Mammary epithelial cell (primary cell): ENCODE measurements at regions not wholly inside any gene's neighbourhood (a gene's known extent, or its start where the extent isn't known, plus 50 kb on each side); places are given as distances from the start of the nearest gene placed in this dataset.

Experiments
- EZH2 ChIP-seq: IDR thresholded peaks from 2 replicates; pipeline ENCODE4 v1.6.1; 2012; ENCODE audit warnings: low read length, inconsistent platforms, borderline replicate concordance
- TF ChIP-seq, protein P1 (sequence below), 2 donors: IDR thresholded peaks in 1 of 2; conservative IDR thresholded peaks in 1 of 2; 2 replicates each; pipeline ENCODE4 v1.5.1; 2011 to 2012; ENCODE audit warnings: inconsistent platforms in 2 of 2, low read length in 2 of 2, mild to moderate bottlenecking in 2 of 2, control low read depth in 1 of 2, low read depth in 1 of 2; ENCODE audit not compliant: insufficient read depth in 1 of 2; ENCODE audit errors: extremely low read depth in 1 of 2

DNA sequence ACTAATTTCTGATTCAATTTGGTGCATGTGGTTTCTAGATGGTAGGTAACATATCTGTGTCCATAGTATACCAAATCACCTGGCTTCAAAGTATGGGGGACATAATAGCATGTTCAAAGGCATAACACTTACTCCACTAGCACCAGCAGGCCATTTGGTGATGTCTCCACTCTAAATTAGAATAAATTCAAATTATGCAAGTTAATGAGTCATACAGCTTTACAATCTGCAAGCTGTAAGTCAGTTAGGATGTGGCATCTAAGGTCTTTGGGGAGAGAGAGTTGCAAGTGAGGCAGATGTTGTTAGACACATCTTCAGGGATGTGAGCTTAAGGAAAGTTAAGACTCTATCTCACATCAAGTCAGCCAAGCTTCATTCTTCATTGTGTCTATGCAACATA is 506.4 kb upstream of the GRM3 start:
- TF ChIP-seq, protein P1, sequence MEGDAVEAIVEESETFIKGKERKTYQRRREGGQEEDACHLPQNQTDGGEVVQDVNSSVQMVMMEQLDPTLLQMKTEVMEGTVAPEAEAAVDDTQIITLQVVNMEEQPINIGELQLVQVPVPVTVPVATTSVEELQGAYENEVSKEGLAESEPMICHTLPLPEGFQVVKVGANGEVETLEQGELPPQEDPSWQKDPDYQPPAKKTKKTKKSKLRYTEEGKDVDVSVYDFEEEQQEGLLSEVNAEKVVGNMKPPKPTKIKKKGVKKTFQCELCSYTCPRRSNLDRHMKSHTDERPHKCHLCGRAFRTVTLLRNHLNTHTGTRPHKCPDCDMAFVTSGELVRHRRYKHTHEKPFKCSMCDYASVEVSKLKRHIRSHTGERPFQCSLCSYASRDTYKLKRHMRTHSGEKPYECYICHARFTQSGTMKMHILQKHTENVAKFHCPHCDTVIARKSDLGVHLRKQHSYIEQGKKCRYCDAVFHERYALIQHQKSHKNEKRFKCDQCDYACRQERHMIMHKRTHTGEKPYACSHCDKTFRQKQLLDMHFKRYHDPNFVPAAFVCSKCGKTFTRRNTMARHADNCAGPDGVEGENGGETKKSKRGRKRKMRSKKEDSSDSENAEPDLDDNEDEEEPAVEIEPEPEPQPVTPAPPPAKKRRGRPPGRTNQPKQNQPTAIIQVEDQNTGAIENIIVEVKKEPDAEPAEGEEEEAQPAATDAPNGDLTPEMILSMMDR (conservative IDR thresholded peaks at IDR 0.05 in 1 of 2, IDR thresholded peaks at IDR 0.05 in 1 of 2; ENCODE audit: extremely low read depth in 1 of 2, insufficient read depth in 1 of 2, low read depth in 1 of 2, low read length in 2 of 2): no peak
- TF ChIP-seq EZH2: no peak
